IPS DF 4.7 (cell line): ENCODE measurements at regions not wholly inside any gene's neighbourhood (a gene's known extent, or its start where the extent isn't known, plus 50 kb on each side); places are given as distances from the start of the nearest gene placed in this dataset.
"Not testable (repeated sequence)": the region's sequence is repeated elsewhere in the genome, so short reads cannot be mapped to it uniquely, and the experiment has no call there.

Source experiments
- DNase-seq: peaks from one replicate; pipeline ENCODE4 v3.0.0-alpha.2; 2013; ENCODE audit warnings: low spot score; ENCODE audit errors: extremely low read depth

DNA sequence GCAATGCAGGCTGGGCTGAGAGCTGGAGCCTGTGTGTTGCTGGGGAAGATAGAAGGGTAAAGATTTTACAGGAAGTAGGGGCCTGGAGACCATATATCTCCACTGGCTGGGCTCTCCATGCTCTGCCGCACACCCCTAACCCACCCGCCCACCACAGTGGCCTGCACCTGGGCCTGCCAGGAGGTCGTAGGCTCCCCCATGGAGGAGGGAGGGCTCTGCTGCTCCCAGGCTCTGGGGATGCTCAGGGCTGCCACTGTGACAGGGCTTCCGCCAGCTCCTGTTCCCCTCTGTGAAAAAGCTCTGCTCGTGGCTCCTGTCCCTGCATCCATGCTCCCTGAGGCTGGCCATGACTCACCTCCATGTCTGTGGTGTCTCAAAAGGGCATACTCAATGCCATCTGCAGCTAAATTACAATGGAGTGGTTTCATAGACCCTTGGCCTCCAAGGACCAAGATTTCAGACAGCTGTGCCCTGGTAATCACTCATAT lies 106.0 kb downstream of the CXCL12 start:
- DNase-seq = no peak

- DNase-seq = not testable (repeated sequence)
These were observed 116.4 kb downstream of the CXCL12 start for GRCh38 chr10:44268435-44268948.

DNA sequence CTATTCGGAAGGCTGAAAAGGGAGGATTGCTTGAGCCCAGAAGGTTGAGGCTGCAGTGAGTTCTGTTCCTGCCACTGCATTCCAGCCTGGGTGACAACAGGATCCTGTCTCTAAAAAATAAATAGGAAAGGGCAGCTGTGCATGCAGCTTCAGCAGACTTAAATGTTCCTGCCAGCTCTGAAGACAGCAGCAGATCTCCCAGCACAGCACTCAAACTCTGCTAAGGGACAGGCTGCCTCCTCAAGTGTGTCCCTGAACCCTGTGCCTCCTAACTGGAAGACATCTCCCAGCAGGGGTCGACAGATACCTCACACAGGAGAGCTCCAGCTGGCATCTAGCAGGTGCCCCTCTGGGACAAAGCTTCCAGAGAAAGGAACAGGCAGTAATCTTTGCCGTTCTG lies 117.9 kb downstream of the CXCL12 start:
- DNase-seq = no peak

- no peak for DNase-seq
These were observed 120.7 kb downstream of the CXCL12 start for GRCh38 chr10:44264244-44264643.

DNA sequence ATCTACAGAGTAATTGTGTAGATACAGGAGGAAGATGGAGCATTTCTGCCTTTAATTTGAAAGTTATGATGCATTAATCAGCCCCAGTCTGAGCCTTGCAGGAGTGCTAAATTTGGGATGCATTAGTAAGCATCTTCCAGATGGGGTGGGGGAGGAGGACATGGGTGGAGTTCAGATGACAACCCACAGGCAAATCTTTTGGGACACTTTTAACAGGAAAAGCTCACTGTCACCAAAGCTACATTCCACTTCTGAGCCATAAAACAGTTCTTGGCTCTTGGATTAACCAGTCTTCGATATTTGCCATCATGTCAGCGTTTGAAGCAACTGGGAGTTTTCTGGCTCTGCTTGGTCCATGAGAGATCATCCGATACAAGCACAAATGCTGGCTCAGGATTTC lies 121.1 kb downstream of the CXCL12 start:
- no peak for DNase-seq

DNA sequence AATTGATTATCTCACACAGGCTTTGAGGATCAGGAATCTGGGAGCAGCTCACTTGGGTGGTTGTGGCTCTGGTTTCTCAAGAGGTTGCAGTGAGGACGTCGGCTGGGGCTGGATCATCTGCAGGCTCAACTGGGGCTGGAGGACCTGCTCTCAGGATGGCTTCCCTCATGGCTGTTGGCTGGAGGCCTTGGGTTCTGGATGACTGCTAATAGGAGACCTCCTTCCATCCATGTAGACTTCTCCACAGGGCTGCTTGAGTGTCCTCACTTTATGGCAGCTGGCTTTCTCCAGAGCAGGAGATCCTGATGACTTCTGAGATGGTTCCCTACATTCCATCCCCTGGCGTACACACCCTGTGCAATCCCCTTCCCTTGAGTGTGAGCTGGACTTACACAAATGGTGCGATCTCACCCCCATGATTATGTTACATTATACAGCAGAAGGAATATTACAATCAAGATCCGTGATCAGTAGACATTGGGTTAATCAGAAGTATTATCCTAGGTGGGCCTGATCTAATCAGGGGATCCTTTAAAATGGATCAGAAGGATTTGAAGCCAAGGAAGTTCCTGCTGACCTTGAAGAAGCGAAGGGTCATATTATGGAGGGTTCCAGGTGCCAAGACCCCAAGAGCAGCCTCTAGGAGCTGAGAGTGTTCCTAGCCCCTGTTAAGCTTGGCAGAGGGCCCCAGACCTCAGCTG lies 122.2 kb downstream of the CXCL12 start:
- DNase-seq = no peak

DNA sequence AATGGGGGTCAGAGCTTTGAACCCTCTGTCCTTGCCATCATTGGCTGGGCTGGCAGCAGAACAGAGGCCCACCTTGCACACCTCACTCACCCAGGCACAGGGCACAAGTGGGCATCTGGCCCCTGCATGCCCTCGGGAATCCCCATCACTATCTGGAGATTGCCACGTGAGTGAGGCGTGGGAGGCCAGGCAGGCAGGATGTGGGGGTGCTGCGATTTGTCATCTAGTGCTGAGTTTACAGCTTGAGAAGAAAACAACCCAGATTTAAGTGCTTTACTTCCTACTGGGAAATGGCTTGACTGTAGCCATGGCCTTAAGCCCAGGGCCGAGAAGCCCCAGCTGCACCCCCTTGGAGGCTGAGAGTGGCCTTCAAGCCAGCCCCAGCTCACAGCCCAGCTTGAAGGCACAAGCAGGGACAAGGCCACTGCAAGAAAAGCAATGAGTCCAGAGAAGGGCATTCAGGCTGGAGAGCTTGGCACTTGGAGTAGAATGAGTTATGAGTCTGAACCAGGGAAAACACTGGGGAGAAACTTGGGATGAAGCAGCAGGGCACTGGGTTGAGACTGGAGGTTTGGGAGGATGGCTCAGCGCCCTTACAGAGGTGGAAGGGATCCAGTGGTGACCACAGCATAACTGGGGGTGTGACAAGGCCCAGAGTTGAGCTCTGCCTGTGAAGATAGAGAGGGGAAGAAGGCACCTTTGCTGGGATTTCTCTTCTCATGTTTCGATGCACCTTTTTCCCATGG lies 123.0 kb downstream of the CXCL12 start:
- DNase-seq = no peak

GRCh38 chr10:44261296-44261695 lies 123.6 kb downstream of the CXCL12 start:
- DNase-seq = no peak

GRCh38 chr10:44260286-44260928 lies 124.5 kb downstream of the CXCL12 start:
- DNase-seq = no peak

DNA sequence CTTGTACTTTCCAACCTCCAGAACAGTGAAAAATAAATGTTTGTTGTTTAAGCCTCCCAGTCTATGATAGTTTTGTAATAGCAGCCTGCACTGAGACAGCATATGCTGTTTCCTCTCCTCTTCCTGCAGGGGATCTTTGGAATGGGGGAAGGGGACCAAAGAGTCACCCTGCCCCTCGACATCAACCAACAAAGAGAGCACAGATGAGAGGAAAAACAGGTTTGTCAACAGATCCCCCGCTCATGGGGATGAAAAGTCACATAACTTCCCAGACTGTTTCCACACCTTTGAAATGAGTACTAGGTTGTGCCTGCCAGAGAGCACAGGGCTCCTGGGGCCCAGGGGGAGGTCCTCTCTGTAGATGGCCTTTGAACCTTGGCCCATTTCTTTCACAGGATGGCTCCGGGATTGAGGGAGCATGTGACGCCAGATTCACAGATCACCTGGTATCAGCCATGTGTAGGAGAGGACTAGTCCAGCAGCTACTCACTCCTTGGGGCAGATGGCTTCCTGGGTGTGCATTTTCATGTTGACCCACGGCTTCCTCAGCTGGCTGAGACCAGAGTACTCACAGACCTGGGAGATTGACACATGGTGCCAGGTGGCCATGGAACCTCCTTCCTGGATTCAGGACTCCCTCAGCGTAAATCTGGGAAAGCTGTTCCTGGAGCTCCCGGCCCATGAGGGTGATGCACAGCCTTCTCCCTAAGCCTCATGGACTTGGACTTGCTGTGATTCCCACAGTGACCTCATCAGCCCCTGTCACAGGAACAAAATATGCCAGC lies 125.6 kb downstream of the CXCL12 start:
- DNase-seq = no peak

DNA sequence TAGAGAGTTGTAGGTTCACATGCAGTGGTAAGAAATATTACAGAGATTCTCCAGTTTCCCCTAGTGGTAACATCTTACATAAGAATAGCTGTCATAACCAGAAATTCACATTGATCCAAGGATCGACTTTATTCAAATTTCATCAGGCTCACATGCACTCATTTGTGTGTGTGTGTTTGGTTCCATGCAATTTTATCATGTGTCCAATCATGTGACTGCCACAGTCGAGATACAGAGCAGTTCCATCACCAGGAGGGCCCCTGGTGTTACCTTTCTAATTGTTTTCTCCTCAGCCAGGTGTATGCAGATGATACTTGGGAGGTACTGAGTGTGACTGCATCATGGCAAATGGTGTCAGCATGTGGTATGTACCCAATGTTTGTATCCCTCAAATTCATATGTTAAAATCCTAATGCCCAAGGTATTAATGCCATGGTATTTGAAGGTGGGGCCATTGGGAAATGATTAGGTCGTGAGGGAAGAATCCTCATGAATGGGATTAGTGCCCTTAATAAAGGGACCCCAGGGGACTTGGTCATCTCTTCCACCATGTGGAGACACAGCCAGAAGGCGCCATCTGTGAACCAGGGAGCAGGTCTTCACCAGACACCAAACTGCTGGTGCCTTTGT lies 126.3 kb downstream of the CXCL12 start:
- no peak for DNase-seq

GRCh38 chr10:44258019-44258418 lies 126.9 kb downstream of the CXCL12 start:
- no peak for DNase-seq

GRCh38 chr10:44253769-44254462 lies 131.0 kb downstream of the CXCL12 start:
- no peak for DNase-seq

DNA sequence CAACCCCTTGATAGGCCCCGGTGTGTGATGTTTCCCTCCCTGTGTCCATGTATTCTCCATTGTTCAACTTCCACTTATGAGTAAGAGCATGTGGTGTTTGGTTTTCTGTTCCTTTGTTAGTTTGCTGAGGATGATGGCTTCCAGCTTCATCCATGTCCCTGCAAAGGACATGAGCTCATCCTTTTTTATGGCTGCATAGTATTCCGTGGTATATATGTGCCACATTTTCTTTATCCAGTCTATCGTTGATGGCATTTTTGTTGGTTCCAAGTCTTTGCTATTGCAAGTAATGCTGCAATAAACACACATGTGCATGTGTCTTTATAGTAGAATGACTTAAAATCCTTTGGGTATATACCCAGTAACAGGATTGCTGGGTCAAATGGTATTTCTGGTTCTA lies 132.3 kb downstream of the CXCL12 start:
- not testable (repeated sequence) for DNase-seq

- DNase-seq = not testable (repeated sequence)
These were observed 135.0 kb downstream of the CXCL12 start for GRCh38 chr10:44249933-44250332.

DNA sequence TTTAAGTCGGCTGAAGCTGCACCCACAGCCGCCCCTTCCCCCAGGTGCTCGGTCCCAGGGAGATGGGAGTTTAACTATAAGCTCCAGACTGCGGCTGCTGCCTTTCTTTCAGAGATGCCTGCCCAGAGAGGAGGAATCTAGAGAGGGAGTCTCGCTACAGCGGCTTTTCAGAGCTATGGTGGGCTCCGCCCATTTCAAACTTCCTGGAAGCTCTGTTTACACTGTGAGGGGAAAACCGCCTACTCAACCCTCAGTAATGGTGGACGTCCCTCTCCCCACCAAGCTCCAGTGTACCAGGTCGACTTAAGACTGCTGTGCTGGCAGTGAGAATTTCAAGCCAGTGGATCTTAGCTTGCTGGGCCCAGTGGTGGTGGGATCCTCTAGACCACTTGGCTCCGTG lies 135.4 kb downstream of the CXCL12 start:
- DNase-seq = no peak

DNA sequence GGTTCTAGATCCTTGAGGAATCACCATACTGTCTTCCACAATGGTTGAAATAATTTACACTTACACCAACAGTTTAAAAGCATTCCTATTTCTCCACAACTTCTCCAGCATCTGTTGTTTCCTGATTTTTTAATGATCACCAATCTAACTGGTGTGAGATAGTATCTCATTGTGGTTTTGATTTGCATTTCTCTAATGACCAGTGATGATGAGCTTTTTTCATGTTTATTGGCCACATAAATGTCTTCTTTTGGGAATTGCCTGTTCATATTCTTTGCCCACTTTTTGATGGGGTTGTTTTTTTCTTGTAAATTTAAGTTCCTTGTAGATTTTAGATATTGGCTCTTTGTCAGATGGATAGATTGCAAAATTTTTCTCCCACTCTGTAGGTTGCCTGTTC lies 138.2 kb downstream of the CXCL12 start:
- DNase-seq = not testable (repeated sequence)

GRCh38 chr10:44246287-44246686 lies 138.6 kb downstream of the CXCL12 start:
- DNase-seq = not testable (repeated sequence)

DNA sequence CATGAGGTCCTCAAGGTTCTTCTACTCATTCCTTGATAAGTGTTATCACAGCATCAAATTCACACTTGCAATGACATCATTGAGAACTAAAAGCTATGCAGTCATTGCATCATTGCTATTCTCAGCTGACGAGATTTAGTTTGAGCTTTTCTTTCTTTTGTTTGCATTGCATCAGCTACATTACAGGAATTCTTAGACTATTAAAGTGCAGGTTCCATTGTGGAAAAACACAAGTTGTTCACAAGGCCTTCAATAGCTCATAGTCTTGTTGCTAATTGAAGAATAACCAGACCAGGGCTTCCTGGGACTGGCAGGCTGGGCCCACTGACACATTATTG lies 139.3 kb downstream of the CXCL12 start:
- DNase-seq = no peak
